ENCODE measurements at regions not wholly inside any gene's neighbourhood (a gene's known extent, or its start where the extent isn't known, plus 50 kb on each side); places are given as distances from the start of the nearest gene placed in this dataset.

GRCh38 chr5:167777746-167778145 lies 513.7 kb upstream of the WWC1 start:
- no peaks in the 10 kb centered on the region for H3K36me3 Mint-ChIP-seq
- H3K4me3 Mint-ChIP-seq = no peak overlapping the region
- H3K27ac ChIP-seq (ENCODE audit: low read length) = no peak overlapping the region
- no peaks in the 10 kb centered on the region for H3K9me3 ChIP-seq (ENCODE audit: control insufficient read depth, insufficient read depth, low read length)
- ATAC-seq = no peak
- H3K9me3 Mint-ChIP-seq = no peaks in the 10 kb centered on the region
- TF ChIP-seq, protein P1, sequence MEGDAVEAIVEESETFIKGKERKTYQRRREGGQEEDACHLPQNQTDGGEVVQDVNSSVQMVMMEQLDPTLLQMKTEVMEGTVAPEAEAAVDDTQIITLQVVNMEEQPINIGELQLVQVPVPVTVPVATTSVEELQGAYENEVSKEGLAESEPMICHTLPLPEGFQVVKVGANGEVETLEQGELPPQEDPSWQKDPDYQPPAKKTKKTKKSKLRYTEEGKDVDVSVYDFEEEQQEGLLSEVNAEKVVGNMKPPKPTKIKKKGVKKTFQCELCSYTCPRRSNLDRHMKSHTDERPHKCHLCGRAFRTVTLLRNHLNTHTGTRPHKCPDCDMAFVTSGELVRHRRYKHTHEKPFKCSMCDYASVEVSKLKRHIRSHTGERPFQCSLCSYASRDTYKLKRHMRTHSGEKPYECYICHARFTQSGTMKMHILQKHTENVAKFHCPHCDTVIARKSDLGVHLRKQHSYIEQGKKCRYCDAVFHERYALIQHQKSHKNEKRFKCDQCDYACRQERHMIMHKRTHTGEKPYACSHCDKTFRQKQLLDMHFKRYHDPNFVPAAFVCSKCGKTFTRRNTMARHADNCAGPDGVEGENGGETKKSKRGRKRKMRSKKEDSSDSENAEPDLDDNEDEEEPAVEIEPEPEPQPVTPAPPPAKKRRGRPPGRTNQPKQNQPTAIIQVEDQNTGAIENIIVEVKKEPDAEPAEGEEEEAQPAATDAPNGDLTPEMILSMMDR (IDR thresholded peaks at IDR 0.05) = no peak
- intact Hi-C loops (cut with micrococcal nuclease) = no loop called here
- H3K27me3 Mint-ChIP-seq (ENCODE audit: low read depth in 2 of 2) = no peaks in the 10 kb centered on the region
- no peaks in the 10 kb centered on the region for H3K4me1 ChIP-seq (ENCODE audit: control insufficient read depth, insufficient read depth, low read length)
- no peak overlapping the region for H3K27ac Mint-ChIP-seq
- no peak for DNase-seq
- H3K27me3 ChIP-seq (ENCODE audit: control insufficient read depth, insufficient read depth, low read length) = no peaks in the 10 kb centered on the region
- H3K4me1 Mint-ChIP-seq = no peaks in the 10 kb centered on the region
- 75% methylated on average over 1 of the region's 1 CpG for WGBS (ENCODE audit: insufficient coverage)
- H3K36me3 ChIP-seq (ENCODE audit: control insufficient read depth, insufficient read depth, low read length) = no peaks in the 10 kb centered on the region
- no peak overlapping the region for H3K4me3 ChIP-seq (ENCODE audit: low read length)

GRCh38 chr5:167778228-167778627 lies 513.2 kb upstream of the WWC1 start:
- DNase-seq (no peak), ATAC-seq (no peak)
- H3K27ac ChIP-seq (ENCODE audit: low read length) = no peak overlapping the region
- no peaks in the 10 kb centered on the region for H3K27me3 Mint-ChIP-seq (ENCODE audit: low read depth in 2 of 2)
- TF ChIP-seq, protein P1 (IDR thresholded peaks at IDR 0.05) = no peak
- H3K27me3 ChIP-seq (ENCODE audit: control insufficient read depth, insufficient read depth, low read length) = no peaks in the 10 kb centered on the region
- 100% methylated on average over 1 of the region's 2 CpGs for WGBS (ENCODE audit: insufficient coverage)
- H3K9me3 ChIP-seq (ENCODE audit: control insufficient read depth, insufficient read depth, low read length) = no peaks in the 10 kb centered on the region
- H3K4me1 ChIP-seq (ENCODE audit: control insufficient read depth, insufficient read depth, low read length) = no peaks in the 10 kb centered on the region
- intact Hi-C loops (cut with micrococcal nuclease) = no loop called here
- no peaks in the 10 kb centered on the region for H3K36me3 Mint-ChIP-seq
- no peak overlapping the region for H3K4me3 Mint-ChIP-seq
- H3K4me3 ChIP-seq (ENCODE audit: low read length) = no peak overlapping the region
- H3K4me1 Mint-ChIP-seq = no peaks in the 10 kb centered on the region
- H3K27ac Mint-ChIP-seq = no peak overlapping the region
- no peaks in the 10 kb centered on the region for H3K9me3 Mint-ChIP-seq
- no peaks in the 10 kb centered on the region for H3K36me3 ChIP-seq (ENCODE audit: control insufficient read depth, insufficient read depth, low read length)

- Histone ChIP-seq H3K27ac (ENCODE audit: low read length) (no peak overlapping the region), H3K27me3 (ENCODE audit: control insufficient read depth, insufficient read depth, low read length) (no peaks in the 10 kb centered on the region), H3K36me3 (ENCODE audit: control insufficient read depth, insufficient read depth, low read length) (no peaks in the 10 kb centered on the region), H3K4me1 (ENCODE audit: control insufficient read depth, insufficient read depth, low read length) (no peaks in the 10 kb centered on the region), H3K4me3 (ENCODE audit: low read length) (no peak overlapping the region), H3K9me3 (ENCODE audit: control insufficient read depth, insufficient read depth, low read length) (no peaks in the 10 kb centered on the region)
- DNase-seq = no peak
- Mint-ChIP-seq H3K36me3 (no peaks in the 10 kb centered on the region), H3K4me1 (no peaks in the 10 kb centered on the region), H3K9me3 (no peaks in the 10 kb centered on the region), H3K27ac (no peak overlapping the region), H3K27me3 (ENCODE audit: low read depth in 2 of 2) (no peaks in the 10 kb centered on the region), H3K4me3 (no peak overlapping the region)
- no peak for ATAC-seq
- WGBS (ENCODE audit: insufficient coverage) = 65% methylated on average over 3 of the region's 3 CpGs
- TF ChIP-seq, protein P1 (IDR thresholded peaks at IDR 0.05) = no peak
- intact Hi-C loops (cut with micrococcal nuclease) = no loop called here
Measured at GRCh38 chr5:167779644-167780043, 511.8 kb upstream of the WWC1 start.

DNA sequence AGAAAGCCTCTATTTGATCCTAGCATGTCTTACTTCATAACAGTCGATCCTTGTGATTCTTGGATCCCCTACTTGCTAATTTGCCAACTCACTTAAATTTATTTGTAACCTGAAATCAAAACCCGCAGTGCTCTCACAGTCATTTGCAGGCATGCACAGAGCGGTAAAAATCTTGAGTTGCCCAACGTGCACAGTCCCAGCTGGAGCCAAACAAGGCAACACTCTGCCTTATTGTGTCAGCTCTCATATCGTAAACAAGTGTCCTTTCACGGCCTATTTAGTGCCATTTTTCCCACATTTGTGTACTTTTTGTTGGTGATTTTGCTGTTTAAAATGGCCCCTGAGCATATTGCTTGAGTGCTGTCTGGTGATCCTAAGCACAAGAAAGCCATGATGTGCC lies 511.3 kb upstream of the WWC1 start:
- Mint-ChIP-seq H3K27me3 (ENCODE audit: low read depth in 2 of 2) (no peaks in the 10 kb centered on the region), H3K36me3 (no peaks in the 10 kb centered on the region), H3K9me3 (no peaks in the 10 kb centered on the region), H3K4me1 (no peaks in the 10 kb centered on the region), H3K27ac (no peak overlapping the region), H3K4me3 (no peak overlapping the region)
- no peaks in the 10 kb centered on the region for H3K4me1 ChIP-seq (ENCODE audit: control insufficient read depth, insufficient read depth, low read length)
- no peak for ATAC-seq
- no peak for DNase-seq
- H3K27me3 ChIP-seq (ENCODE audit: control insufficient read depth, insufficient read depth, low read length) = no peaks in the 10 kb centered on the region
- 83% methylated on average over 6 of the region's 6 CpGs for WGBS (ENCODE audit: insufficient coverage)
- intact Hi-C loops (cut with micrococcal nuclease) = no loop called here
- no peaks in the 10 kb centered on the region for H3K36me3 ChIP-seq (ENCODE audit: control insufficient read depth, insufficient read depth, low read length)
- H3K27ac ChIP-seq (ENCODE audit: low read length) = no peak overlapping the region
- H3K4me3 ChIP-seq (ENCODE audit: low read length) = no peak overlapping the region
- TF ChIP-seq, protein P1 (IDR thresholded peaks at IDR 0.05) = no peak
- H3K9me3 ChIP-seq (ENCODE audit: control insufficient read depth, insufficient read depth, low read length) = no peaks in the 10 kb centered on the region

All from natural killer cell (primary cell).